Endothelial cell of umbilical vein (primary cell): ENCODE measurements at regions not wholly inside any gene's neighbourhood (a gene's known extent, or its start where the extent isn't known, plus 50 kb on each side); places are given as distances from the start of the nearest gene placed in this dataset.

ENCODE experiments used
- BruUV-seq: library from RNA; stranded (reverse); fragments of 400-500 nt; replicated peaks from 2 replicates; lab custom pipeline; 2021; lab: Mats Ljungman, UMichigan
- CTCF ChIA-PET: fragments of 300-600, 350-600 bp; sonication (Branson Sonifier 250); formaldehyde crosslinking; loops from one replicate; lab custom pipeline; 2021; ENCODE audit warnings: antibody characterized with exemption, inconsistent platforms; lab: Charles Lee
- POLR2A ChIA-PET: fragments of 300-600, 350-600 bp; sonication (Branson Sonifier 250); formaldehyde crosslinking; loops from one replicate; lab custom pipeline; 2021; ENCODE audit warnings: antibody characterized with exemption, inconsistent platforms; lab: Charles Lee
- DNase-seq: peaks from one replicate; pipeline ENCODE4 v3.0.0-alpha.2; 2011; ENCODE audit warnings: low read depth, low spot score
- FAIRE-seq: peaks from 2 replicates; lab custom pipeline; 2011; peaks lifted over from hg19 to GRCh38; lab: Jason Lieb, UNC
- H2AFZ ChIP-seq: 2 replicates; pipeline ENCODE4 v1.6.0; 2012; ENCODE audit warnings: low read depth, low read length, control low read depth, inconsistent platforms
- H3K27ac ChIP-seq: 2 replicates; pipeline ENCODE4 v1.5.1; 2011; ENCODE audit warnings: low read depth, mild to moderate bottlenecking, control low read depth, low read length, moderate library complexity; ENCODE audit not compliant: insufficient read depth
- H3K27me3 ChIP-seq, 2 experiments: 2 replicates each; pipeline versions ENCODE4 v1.6.0 to v1.6.1; 2011; ENCODE audit warnings: low read length in 2 of 2, mixed read lengths in 1 of 2; ENCODE audit not compliant: control insufficient read depth in 2 of 2, insufficient read depth in 2 of 2
- H3K36me3 ChIP-seq, 2 experiments: 2 replicates in 1 of 2; 3 replicates in 1 of 2; pipeline ENCODE4 v1.5.1; 2011; ENCODE audit warnings: low read length in 2 of 2, mild to moderate bottlenecking in 1 of 2, moderate library complexity in 1 of 2; ENCODE audit not compliant: control insufficient read depth in 2 of 2, insufficient read depth in 2 of 2; ENCODE audit errors: extremely low read depth in 1 of 2
- H3K4me1 ChIP-seq: 3 replicates; pipeline ENCODE4 v1.5.1; 2011; ENCODE audit warnings: mild to moderate bottlenecking, low read length; ENCODE audit not compliant: control insufficient read depth, insufficient read depth; ENCODE audit errors: extremely low read depth
- H3K4me2 ChIP-seq: 2 replicates; pipeline ENCODE4 v1.6.1; 2011; ENCODE audit warnings: low read length, control low read depth, mixed read lengths; ENCODE audit not compliant: insufficient read depth
- H3K4me3 ChIP-seq, 3 experiments: fragments of 200-600 bp in 1 of 3; sonication (generic), shearing (Covaris generic) in 1 of 3; replicated peaks in 1 of 3; 2 replicates each; pipeline ENCODE4 v1.5.1; 2011 to 2016; ENCODE audit warnings: control low read depth in 3 of 3, low read length in 3 of 3, mild to moderate bottlenecking in 2 of 3, inconsistent platforms in 1 of 3, low read depth in 1 of 3, moderate library complexity in 1 of 3; ENCODE audit not compliant: insufficient read depth in 1 of 3
- H3K79me2 ChIP-seq: 2 replicates; pipeline ENCODE4 v1.6.0; 2012; ENCODE audit warnings: low read length, inconsistent platforms; ENCODE audit not compliant: control insufficient read depth, insufficient read depth
- H3K9ac ChIP-seq: replicated peaks from 2 replicates; pipeline ENCODE3; 2011; ENCODE audit warnings: low read length, control low read depth; ENCODE audit not compliant: insufficient read depth; ENCODE audit errors: extremely low read depth
- H3K9me1 ChIP-seq: replicated peaks from 3 replicates; pipeline ENCODE4 v1.6.0; 2011; ENCODE audit warnings: mild to moderate bottlenecking, low read length; ENCODE audit not compliant: control insufficient read depth, insufficient read depth; ENCODE audit errors: extremely low read depth
- H3K9me3 ChIP-seq: replicated peaks from 2 replicates; pipeline ENCODE4 v1.5.1; 2012; ENCODE audit warnings: low read length, inconsistent platforms; ENCODE audit not compliant: control insufficient read depth, insufficient read depth
- H4K20me1 ChIP-seq: replicated peaks from 2 replicates; pipeline ENCODE3; 2011; ENCODE audit warnings: mild to moderate bottlenecking, low read length; ENCODE audit not compliant: control insufficient read depth, insufficient read depth; ENCODE audit errors: extremely low read depth
- CTCF ChIP-seq, 2 donors: IDR thresholded peaks; 1 replicate in 1 of 2; 2 replicates in 1 of 2; pipeline ENCODE4 v1.5.1; 2011; ENCODE audit warnings: low read length in 2 of 2, mild to moderate bottlenecking in 2 of 2, moderate library complexity in 2 of 2, control low read depth in 1 of 2, inconsistent platforms in 1 of 2, low read depth in 1 of 2; ENCODE audit not compliant: insufficient read depth in 1 of 2; ENCODE audit errors: extremely low read depth in 1 of 2
- EZH2 ChIP-seq: IDR thresholded peaks from 2 replicates; pipeline ENCODE4 v1.6.1; 2012; ENCODE audit warnings: borderline replicate concordance, low read depth, mild to moderate bottlenecking, moderate library complexity, low read length, inconsistent platforms; ENCODE audit not compliant: severe bottlenecking
- FOS ChIP-seq: IDR thresholded peaks from 2 replicates; pipeline ENCODE4 v1.6.1; 2011; ENCODE audit warnings: mild to moderate bottlenecking, low read length, moderate library complexity, borderline replicate concordance; ENCODE audit not compliant: insufficient read depth
- GATA2 ChIP-seq: IDR thresholded peaks from 2 replicates; pipeline ENCODE4 v1.7.0; 2011; ENCODE audit warnings: low read depth, mild to moderate bottlenecking, moderate library complexity, mixed read lengths, low read length; ENCODE audit not compliant: insufficient read length, insufficient read depth
- JUN ChIP-seq: IDR thresholded peaks from 2 replicates; pipeline ENCODE4 v1.6.1; 2011; ENCODE audit warnings: borderline replicate concordance, low read depth; ENCODE audit not compliant: insufficient read length, insufficient read depth
- MYC ChIP-seq: IDR thresholded peaks from one replicate; pipeline ENCODE4 v1.6.1; 2011; ENCODE audit warnings: mild to moderate bottlenecking, low read depth, low read length
- POLR2A ChIP-seq: IDR thresholded peaks from 2 replicates; pipeline ENCODE4 v1.6.1; 2012; ENCODE audit warnings: low read depth, mild to moderate bottlenecking, control low read depth, low read length
- POLR2AphosphoS5 ChIP-seq: IDR thresholded peaks from 2 replicates; pipeline ENCODE4 v1.6.1; 2012; ENCODE audit warnings: low read depth, mild to moderate bottlenecking, control low read depth, low read length, moderate library complexity; ENCODE audit not compliant: insufficient read depth
- dilution Hi-C: fragments of 300-500 bp; cut with MboI; formaldehyde crosslinking; loops from one replicate; pipeline ENCODE4 v1.15.0; 2019; ENCODE audit warnings: low sequenced_read_pairs; ENCODE audit not compliant: extremely low pct_ligation_motif_present
- intact Hi-C: fragments of 100-400 bp; cut with micrococcal nuclease; formaldehyde crosslinking; loops from one replicate; pipeline ENCODE4 v1.10.0; 2022
- TF ChIP-seq, protein P1 (sequence below): IDR thresholded peaks from 2 replicates; pipeline ENCODE4 v1.6.1; 2011; ENCODE audit not compliant: insufficient read depth, insufficient read length

DNA sequence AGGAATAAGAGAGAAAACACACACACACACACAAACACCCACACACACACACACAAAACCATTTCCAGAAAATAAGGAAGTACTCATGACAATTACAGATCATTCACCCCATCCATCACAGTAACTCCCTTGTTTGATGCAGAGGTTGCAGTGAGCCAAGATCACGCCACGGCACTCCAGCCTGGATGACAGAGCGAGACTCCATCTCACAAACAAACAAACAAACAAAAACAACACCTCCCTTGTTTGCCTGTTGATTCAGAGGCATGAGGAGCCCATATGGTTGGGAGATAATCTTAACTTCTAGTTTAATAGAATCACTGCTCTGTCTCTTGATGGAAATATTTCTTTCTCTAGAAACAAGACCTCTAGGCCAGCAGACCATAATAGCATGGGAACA is 2043.5 kb upstream of the AGA start:
- no peaks in the 10 kb centered on the region for H3K27me3 ChIP-seq
- DNase-seq: no peak
- no peaks in the 10 kb centered on the region for H3K4me1 ChIP-seq
- H2AFZ ChIP-seq: no peak overlapping the region
- no peaks in the 10 kb centered on the region for H3K79me2 ChIP-seq
- no peak overlapping the region for H3K4me3 ChIP-seq
- intact Hi-C loops (no loop called here), dilution Hi-C loops (no loop called here)
- no TSS peak for BruUV-seq
- peaks cover 2% of the 10 kb centered on the region for H3K9me3 ChIP-seq
- FAIRE-seq: no peak
- H3K4me2 ChIP-seq: no peak overlapping the region
- H3K9ac ChIP-seq: no peak overlapping the region
- POLR2A ChIA-PET: no interaction called here
- TF ChIP-seq GATA2 (no peak), JUN (no peak), POLR2AphosphoS5 (no peak), EZH2 (no peak), FOS (no peak), CTCF (IDR thresholded peaks at IDR 0.05; ENCODE audit: extremely low read depth in 1 of 2, insufficient read depth in 1 of 2, low read depth in 1 of 2, low read length in 2 of 2) (no peak), POLR2A (no peak), MYC (no peak)
- TF ChIP-seq, protein P1, sequence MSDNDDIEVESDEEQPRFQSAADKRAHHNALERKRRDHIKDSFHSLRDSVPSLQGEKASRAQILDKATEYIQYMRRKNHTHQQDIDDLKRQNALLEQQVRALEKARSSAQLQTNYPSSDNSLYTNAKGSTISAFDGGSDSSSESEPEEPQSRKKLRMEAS: no peak
- no peaks in the 10 kb centered on the region for H3K36me3 ChIP-seq
- H4K20me1 ChIP-seq: no peaks in the 10 kb centered on the region
- no peak overlapping the region for H3K27ac ChIP-seq
- CTCF ChIA-PET: no interaction called here
- H3K9me1 ChIP-seq: no peaks in the 10 kb centered on the region
